Right atrium auricular region (tissue), 2 donors: ENCODE measurements at regions not wholly inside any gene's neighbourhood (a gene's known extent, or its start where the extent isn't known, plus 50 kb on each side); places are given as distances from the start of the nearest gene placed in this dataset.

Source experiments
- DNase-seq: peaks from one replicate; pipeline ENCODE4 v3.0.0-alpha.2; 2019; ENCODE audit warnings: low spot score
- H3K27ac ChIP-seq, 2 donors: fragments of 200-600 bp; sonication (generic); 1 replicate in 1 of 2; 2 replicates in 1 of 2; pipeline ENCODE4 v1.5.1; 2016 to 2019
- H3K27me3 ChIP-seq, 2 donors: fragments of 200-600 bp; sonication (generic); one replicate each; pipeline versions ENCODE4 v1.5.1 to v1.6.0; 2017 to 2019
- H3K36me3 ChIP-seq: fragments of 200-600 bp; sonication (generic); one replicate; pipeline ENCODE4 v1.5.1; 2016
- H3K4me1 ChIP-seq, 2 donors: fragments of 200-600 bp; sonication (generic); one replicate each; pipeline versions ENCODE4 v1.5.1 to v1.6.0; 2017 to 2019
- H3K4me3 ChIP-seq, 2 donors: fragments of 200-600 bp; sonication (generic); 1 replicate in 1 of 2; 2 replicates in 1 of 2; pipeline ENCODE4 v1.5.1; 2017 to 2019; ENCODE audit warnings: mild to moderate bottlenecking in 1 of 2, moderate library complexity in 1 of 2
- H3K9me3 ChIP-seq, 2 donors: fragments of 200-600 bp; sonication (generic); one replicate each; pipeline ENCODE4 v1.5.1; 2019
- TF ChIP-seq, protein P1 (sequence below), 2 donors: fragments of 200-600 bp; sonication (generic); IDR thresholded peaks; one replicate each; pipeline ENCODE4 v1.5.1; 2019; ENCODE audit warnings: antibody characterized with exemption in 2 of 2

DNA sequence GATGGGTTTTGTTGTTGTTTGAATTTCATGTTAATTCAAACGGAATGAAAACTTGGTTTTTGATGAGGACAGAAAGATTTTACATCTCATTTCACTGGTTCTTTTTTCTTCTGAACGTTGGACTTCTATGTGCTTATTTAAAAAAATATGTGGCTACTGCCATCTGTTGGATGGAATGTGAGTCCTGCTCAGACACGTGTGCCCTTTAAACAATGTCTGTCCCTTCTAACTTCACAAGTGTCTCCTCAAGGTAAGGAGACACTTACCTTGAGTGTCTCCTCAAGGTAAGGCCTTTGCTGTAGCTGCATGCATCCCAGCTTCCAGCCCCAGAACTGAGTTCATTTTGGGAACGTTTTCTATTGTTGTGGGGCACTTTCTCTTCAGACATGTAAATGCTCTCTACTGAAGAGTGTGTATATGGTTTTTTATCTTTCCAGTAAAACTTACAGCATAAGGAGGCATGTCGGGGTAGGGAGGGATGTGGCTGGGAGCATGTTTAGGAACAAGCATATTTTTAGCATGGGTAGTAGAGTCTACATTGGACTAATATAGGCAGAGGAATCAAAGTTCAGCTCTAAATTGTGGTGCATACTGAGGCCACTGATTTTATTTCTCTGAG, 63.1 kb upstream of the UBE3A start:
- no peak overlapping the region for H3K4me3 ChIP-seq
- no peaks in the 10 kb centered on the region for H3K9me3 ChIP-seq
- no peaks in the 10 kb centered on the region for H3K27me3 ChIP-seq
- no peak for DNase-seq
- TF ChIP-seq, protein P1, sequence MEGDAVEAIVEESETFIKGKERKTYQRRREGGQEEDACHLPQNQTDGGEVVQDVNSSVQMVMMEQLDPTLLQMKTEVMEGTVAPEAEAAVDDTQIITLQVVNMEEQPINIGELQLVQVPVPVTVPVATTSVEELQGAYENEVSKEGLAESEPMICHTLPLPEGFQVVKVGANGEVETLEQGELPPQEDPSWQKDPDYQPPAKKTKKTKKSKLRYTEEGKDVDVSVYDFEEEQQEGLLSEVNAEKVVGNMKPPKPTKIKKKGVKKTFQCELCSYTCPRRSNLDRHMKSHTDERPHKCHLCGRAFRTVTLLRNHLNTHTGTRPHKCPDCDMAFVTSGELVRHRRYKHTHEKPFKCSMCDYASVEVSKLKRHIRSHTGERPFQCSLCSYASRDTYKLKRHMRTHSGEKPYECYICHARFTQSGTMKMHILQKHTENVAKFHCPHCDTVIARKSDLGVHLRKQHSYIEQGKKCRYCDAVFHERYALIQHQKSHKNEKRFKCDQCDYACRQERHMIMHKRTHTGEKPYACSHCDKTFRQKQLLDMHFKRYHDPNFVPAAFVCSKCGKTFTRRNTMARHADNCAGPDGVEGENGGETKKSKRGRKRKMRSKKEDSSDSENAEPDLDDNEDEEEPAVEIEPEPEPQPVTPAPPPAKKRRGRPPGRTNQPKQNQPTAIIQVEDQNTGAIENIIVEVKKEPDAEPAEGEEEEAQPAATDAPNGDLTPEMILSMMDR (IDR thresholded peaks at IDR 0.05) = peak; percentile 30 to 71
- H3K4me1 ChIP-seq = no peaks in the 10 kb centered on the region
- no peak overlapping the region for H3K27ac ChIP-seq
- no peaks in the 10 kb centered on the region for H3K36me3 ChIP-seq

DNA sequence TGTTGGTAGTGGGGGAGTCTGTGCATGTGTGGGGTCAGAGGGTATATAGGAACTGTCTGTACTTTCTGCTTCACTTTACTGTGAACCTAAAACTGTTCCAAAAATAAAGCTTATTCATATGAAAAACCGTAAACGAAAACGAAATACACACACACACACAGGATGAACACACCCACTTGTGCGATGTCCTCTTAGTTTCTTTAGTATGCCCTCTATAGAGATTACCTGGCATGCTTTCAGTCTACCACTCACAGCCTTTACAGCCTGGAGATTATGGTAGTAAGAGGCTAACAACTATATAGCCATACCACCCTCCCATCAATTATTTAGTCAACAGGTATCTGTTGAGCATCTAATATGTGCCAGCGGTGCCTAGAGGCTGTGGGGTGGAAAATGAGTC, 60.0 kb upstream of the UBE3A start:
- Histone ChIP-seq H3K9me3 (no peaks in the 10 kb centered on the region), H3K36me3 (no peaks in the 10 kb centered on the region), H3K4me3 (no peak overlapping the region), H3K4me1 (no peaks in the 10 kb centered on the region), H3K27ac (no peak overlapping the region), H3K27me3 (no peaks in the 10 kb centered on the region)
- no peak for DNase-seq
- TF ChIP-seq, protein P1 (IDR thresholded peaks at IDR 0.05) = no peak

DNA sequence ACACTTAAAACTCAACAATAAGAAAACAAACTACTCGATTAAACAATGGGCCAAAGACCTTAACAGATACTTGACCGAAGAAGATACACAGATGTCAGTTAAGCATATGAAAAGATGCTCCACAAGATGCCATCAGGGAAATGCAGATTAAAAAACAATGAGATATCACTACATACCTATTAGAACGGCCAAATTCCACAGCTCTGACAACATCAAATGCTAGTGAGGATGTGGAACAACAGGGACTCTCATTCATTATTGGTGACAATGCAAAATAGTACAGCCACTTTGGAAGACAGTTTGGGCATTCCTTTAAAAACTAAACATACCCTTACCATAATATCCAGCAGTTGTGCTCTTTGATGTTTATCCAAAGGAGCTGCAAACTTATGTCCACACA, 59.1 kb upstream of the UBE3A start:
- TF ChIP-seq, protein P1 (IDR thresholded peaks at IDR 0.05) = no peak
- Histone ChIP-seq H3K36me3 (no peaks in the 10 kb centered on the region), H3K4me3 (no peak overlapping the region), H3K27ac (no peak overlapping the region), H3K9me3 (no peaks in the 10 kb centered on the region), H3K4me1 (no peaks in the 10 kb centered on the region), H3K27me3 (no peaks in the 10 kb centered on the region)
- no peak for DNase-seq

DNA sequence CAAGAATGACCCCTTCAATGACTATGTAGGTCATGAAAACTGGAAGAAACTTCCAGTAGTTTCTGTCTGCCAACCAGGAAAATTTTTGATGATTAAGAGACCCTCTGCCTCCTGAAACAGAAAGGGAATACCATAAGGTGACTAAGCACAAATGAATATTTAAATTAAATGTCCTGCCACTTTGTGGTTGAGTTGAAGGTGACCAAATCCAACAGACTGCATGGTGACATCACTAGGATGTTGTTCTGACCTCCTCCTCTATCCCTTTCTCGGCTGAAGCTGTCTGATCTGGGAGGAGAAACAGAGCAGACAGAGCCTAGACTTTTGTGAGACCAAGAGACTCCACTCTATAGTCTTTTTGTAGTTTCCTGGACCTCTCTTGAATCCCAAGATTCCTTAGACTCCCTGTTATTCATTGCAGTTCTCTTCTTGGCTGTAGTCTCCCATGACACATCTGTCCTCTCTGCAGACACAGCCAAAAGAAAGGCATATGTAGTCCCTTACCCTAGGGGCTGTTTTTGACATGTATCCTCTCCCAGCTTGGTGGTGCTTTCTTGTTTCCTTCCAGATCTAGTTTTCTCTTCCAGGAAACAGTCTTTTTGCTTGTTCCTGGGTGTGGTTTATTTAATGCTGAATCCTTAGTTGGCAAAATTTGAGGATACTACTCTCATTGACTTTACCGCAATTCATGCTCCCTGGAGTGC, 55.2 kb upstream of the UBE3A start:
- H3K4me1 ChIP-seq = no peaks in the 10 kb centered on the region
- H3K27me3 ChIP-seq = no peaks in the 10 kb centered on the region
- no peaks in the 10 kb centered on the region for H3K36me3 ChIP-seq
- no peak overlapping the region for H3K27ac ChIP-seq
- no peak overlapping the region for H3K4me3 ChIP-seq
- DNase-seq = no peak
- TF ChIP-seq, protein P1 (IDR thresholded peaks at IDR 0.05) = no peak
- peaks cover 0 to 27% of the 10 kb centered on the region in 2 donors for H3K9me3 ChIP-seq

DNA sequence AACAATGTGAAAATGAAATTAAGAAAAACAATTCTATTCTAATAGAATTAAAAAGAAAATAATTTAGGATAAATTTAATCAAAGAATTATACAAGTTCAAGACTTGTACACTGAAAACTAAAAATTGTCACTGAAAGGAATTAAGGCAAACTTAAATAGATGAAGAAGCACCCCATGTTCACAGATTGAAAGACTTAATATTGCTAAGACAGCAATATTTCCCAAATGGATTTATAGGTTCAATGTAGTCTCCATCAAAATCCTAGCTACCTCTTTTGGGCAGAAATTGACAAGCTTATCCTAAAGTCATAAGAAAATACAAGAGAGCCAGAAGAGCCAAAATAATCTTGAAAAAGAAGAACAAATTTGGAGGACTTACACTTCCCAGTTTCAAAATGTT, 53.5 kb upstream of the UBE3A start:
- no peak for DNase-seq
- TF ChIP-seq, protein P1 (IDR thresholded peaks at IDR 0.05) = no peak
- no peaks in the 10 kb centered on the region for H3K36me3 ChIP-seq
- peaks cover 0 to 29% of the 10 kb centered on the region in 2 donors for H3K9me3 ChIP-seq
- H3K4me3 ChIP-seq = no peak overlapping the region
- H3K27me3 ChIP-seq = no peaks in the 10 kb centered on the region
- H3K4me1 ChIP-seq = no peaks in the 10 kb centered on the region
- H3K27ac ChIP-seq = no peak overlapping the region
